ENCODE measurements at regions not wholly inside any gene's neighbourhood (a gene's known extent, or its start where the extent isn't known, plus 50 kb on each side); places are given as distances from the start of the nearest gene placed in this dataset.

DNA sequence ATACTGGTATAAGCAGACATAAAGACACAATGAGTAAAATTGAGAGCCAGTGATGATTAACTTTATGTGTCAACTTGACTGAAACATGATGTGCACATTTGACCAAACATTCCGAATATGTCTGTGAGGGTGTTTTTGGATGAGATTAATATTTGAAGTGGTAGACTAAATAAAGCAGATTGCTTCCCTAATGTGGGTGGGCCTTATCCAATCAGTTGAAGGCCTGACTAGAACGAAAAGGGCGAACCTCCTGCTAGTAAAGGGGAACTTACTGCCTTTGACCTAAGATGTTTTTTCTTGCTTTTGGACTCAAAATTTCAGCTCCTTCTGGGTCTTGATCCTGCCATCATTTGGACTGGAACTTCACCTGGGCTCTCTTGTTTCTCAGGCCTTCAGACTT is 1387.7 kb upstream of the CDH6 start:
- WGBS (ENCODE audit: insufficient coverage, insufficient read length): no CpG with 5 or more reads among the region's 3 CpGs
- Histone ChIP-seq H3K27me3 (ENCODE audit: control insufficient read depth, insufficient read depth, low read length) (no peaks in the 10 kb centered on the region), H3K4me3 (ENCODE audit: low read length) (no peak overlapping the region), H3K36me3 (ENCODE audit: control insufficient read depth, insufficient read depth, low read length) (no peaks in the 10 kb centered on the region), H3K4me1 (ENCODE audit: control insufficient read depth, insufficient read depth, low read length) (no peaks in the 10 kb centered on the region), H3K27ac (ENCODE audit: low read length) (no peak overlapping the region), H3K9me3 (ENCODE audit: control insufficient read depth, insufficient read depth, low read length) (no peaks in the 10 kb centered on the region)
- no peak for DNase-seq (ENCODE audit: low read depth, low spot score)

GRCh38 chr5:29800752-29801151 is 1392.7 kb upstream of the CDH6 start:
- Histone ChIP-seq H3K36me3 (ENCODE audit: control insufficient read depth, insufficient read depth, low read length) (no peaks in the 10 kb centered on the region), H3K27me3 (ENCODE audit: control insufficient read depth, insufficient read depth, low read length) (no peaks in the 10 kb centered on the region), H3K4me3 (ENCODE audit: low read length) (no peak overlapping the region), H3K9me3 (ENCODE audit: control insufficient read depth, insufficient read depth, low read length) (no peaks in the 10 kb centered on the region), H3K4me1 (ENCODE audit: control insufficient read depth, insufficient read depth, low read length) (no peaks in the 10 kb centered on the region), H3K27ac (ENCODE audit: low read length) (no peak overlapping the region)
- no CpG with 5 or more reads among the region's 5 CpGs for WGBS (ENCODE audit: insufficient coverage, insufficient read length)
- DNase-seq (ENCODE audit: low read depth, low spot score): no peak

GRCh38 chr5:29796013-29796412 is 1397.5 kb upstream of the CDH6 start:
- Histone ChIP-seq H3K4me1 (ENCODE audit: control insufficient read depth, insufficient read depth, low read length) (no peaks in the 10 kb centered on the region), H3K27me3 (ENCODE audit: control insufficient read depth, insufficient read depth, low read length) (no peaks in the 10 kb centered on the region), H3K9me3 (ENCODE audit: control insufficient read depth, insufficient read depth, low read length) (no peaks in the 10 kb centered on the region), H3K4me3 (ENCODE audit: low read length) (no peak overlapping the region), H3K36me3 (ENCODE audit: control insufficient read depth, insufficient read depth, low read length) (no peaks in the 10 kb centered on the region), H3K27ac (ENCODE audit: low read length) (no peak overlapping the region)
- DNase-seq (ENCODE audit: low read depth, low spot score): no peak
- WGBS (ENCODE audit: insufficient coverage, insufficient read length): no CpG with 5 or more reads among the region's 2 CpGs

DNA sequence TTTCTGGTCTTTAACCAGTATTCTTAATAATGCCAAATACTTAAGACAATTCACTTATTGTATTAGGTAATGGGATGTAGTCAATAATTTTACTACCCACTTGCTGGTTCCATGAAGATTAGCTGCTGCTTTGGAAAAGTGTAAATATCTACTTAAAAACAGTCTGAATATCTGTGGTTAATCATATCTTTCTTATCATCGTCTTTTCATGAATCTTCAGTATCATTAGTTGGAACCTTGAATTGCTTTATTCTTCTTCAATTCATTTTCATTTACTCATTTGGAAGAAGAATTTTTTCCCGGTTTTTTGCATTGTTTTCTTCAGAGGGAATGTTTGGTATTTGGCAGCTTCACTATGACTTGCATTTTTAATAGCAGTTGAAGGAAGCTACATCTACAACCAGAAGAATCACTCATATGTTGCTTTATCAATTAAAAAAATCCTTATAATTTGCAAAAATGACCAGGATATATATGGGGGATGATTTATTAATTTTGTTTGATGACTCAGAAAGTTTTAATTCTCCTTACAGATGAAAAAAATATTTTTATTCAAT is 1398.3 kb upstream of the CDH6 start:
- DNase-seq (ENCODE audit: low read depth, low spot score): no peak
- H3K36me3 ChIP-seq (ENCODE audit: control insufficient read depth, insufficient read depth, low read length): no peaks in the 10 kb centered on the region
- WGBS (ENCODE audit: insufficient coverage, insufficient read length): no CpG with 5 or more reads among the region's 2 CpGs
- no peaks in the 10 kb centered on the region for H3K4me1 ChIP-seq (ENCODE audit: control insufficient read depth, insufficient read depth, low read length)
- no peak overlapping the region for H3K27ac ChIP-seq (ENCODE audit: low read length)
- no peaks in the 10 kb centered on the region for H3K9me3 ChIP-seq (ENCODE audit: control insufficient read depth, insufficient read depth, low read length)
- H3K27me3 ChIP-seq (ENCODE audit: control insufficient read depth, insufficient read depth, low read length): no peaks in the 10 kb centered on the region
- H3K4me3 ChIP-seq (ENCODE audit: low read length): no peak overlapping the region

GRCh38 chr5:29794141-29794787 is 1399.2 kb upstream of the CDH6 start:
- no peaks in the 10 kb centered on the region for H3K27me3 ChIP-seq (ENCODE audit: control insufficient read depth, insufficient read depth, low read length)
- H3K4me1 ChIP-seq (ENCODE audit: control insufficient read depth, insufficient read depth, low read length): no peaks in the 10 kb centered on the region
- H3K36me3 ChIP-seq (ENCODE audit: control insufficient read depth, insufficient read depth, low read length): no peaks in the 10 kb centered on the region
- no peaks in the 10 kb centered on the region for H3K9me3 ChIP-seq (ENCODE audit: control insufficient read depth, insufficient read depth, low read length)
- no peak overlapping the region for H3K27ac ChIP-seq (ENCODE audit: low read length)
- no CpG with 5 or more reads among the region's 5 CpGs for WGBS (ENCODE audit: insufficient coverage, insufficient read length)
- H3K4me3 ChIP-seq (ENCODE audit: low read length): no peak overlapping the region
- no peak for DNase-seq (ENCODE audit: low read depth, low spot score)

DNA sequence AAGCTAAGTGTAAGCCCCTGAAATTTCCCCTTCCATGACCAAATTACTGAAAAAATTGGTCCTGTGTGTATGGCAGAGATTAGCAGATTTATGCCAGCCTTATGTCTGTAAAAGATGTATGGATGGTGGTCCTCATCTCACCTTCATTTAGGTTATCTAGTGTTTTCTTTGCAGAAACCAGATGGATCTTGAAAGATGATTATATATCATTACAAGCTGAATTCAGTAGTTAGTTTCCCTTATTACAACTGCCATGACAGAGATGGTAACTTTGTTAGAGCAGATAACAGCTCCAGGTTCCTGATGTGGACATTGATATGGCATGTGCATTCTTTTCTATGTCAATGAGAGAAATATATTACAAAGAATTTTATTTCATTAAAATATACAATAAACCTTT is 1403.2 kb upstream of the CDH6 start:
- no peaks in the 10 kb centered on the region for H3K36me3 ChIP-seq (ENCODE audit: control insufficient read depth, insufficient read depth, low read length)
- H3K27me3 ChIP-seq (ENCODE audit: control insufficient read depth, insufficient read depth, low read length): no peaks in the 10 kb centered on the region
- no peaks in the 10 kb centered on the region for H3K4me1 ChIP-seq (ENCODE audit: control insufficient read depth, insufficient read depth, low read length)
- H3K27ac ChIP-seq (ENCODE audit: low read length): no peak overlapping the region
- H3K9me3 ChIP-seq (ENCODE audit: control insufficient read depth, insufficient read depth, low read length): no peaks in the 10 kb centered on the region
- no peak for DNase-seq (ENCODE audit: low read depth, low spot score)
- no peak overlapping the region for H3K4me3 ChIP-seq (ENCODE audit: low read length)

- Histone ChIP-seq H3K4me3 (ENCODE audit: low read length) (no peak overlapping the region), H3K27me3 (ENCODE audit: control insufficient read depth, insufficient read depth, low read length) (no peaks in the 10 kb centered on the region), H3K9me3 (ENCODE audit: control insufficient read depth, insufficient read depth, low read length) (no peaks in the 10 kb centered on the region), H3K36me3 (ENCODE audit: control insufficient read depth, insufficient read depth, low read length) (no peaks in the 10 kb centered on the region), H3K4me1 (ENCODE audit: control insufficient read depth, insufficient read depth, low read length) (no peaks in the 10 kb centered on the region), H3K27ac (ENCODE audit: low read length) (no peak overlapping the region)
- no CpG with 5 or more reads among the region's 4 CpGs for WGBS (ENCODE audit: insufficient coverage, insufficient read length)
- DNase-seq (ENCODE audit: low read depth, low spot score): no peak
Observed at GRCh38 chr5:29780401-29780800, 1413.1 kb upstream of the CDH6 start.

GRCh38 chr5:29779141-29779540 is 1414.3 kb upstream of the CDH6 start:
- H3K36me3 ChIP-seq (ENCODE audit: control insufficient read depth, insufficient read depth, low read length): no peaks in the 10 kb centered on the region
- H3K4me3 ChIP-seq (ENCODE audit: low read length): no peak overlapping the region

GRCh38 chr5:29777373-29777772 is 1416.1 kb upstream of the CDH6 start:
- Histone ChIP-seq H3K27me3 (ENCODE audit: control insufficient read depth, insufficient read depth, low read length) (no peaks in the 10 kb centered on the region), H3K27ac (ENCODE audit: low read length) (no peak overlapping the region), H3K4me1 (ENCODE audit: control insufficient read depth, insufficient read depth, low read length) (no peaks in the 10 kb centered on the region), H3K9me3 (ENCODE audit: control insufficient read depth, insufficient read depth, low read length) (no peaks in the 10 kb centered on the region), H3K4me3 (ENCODE audit: low read length) (no peak overlapping the region), H3K36me3 (ENCODE audit: control insufficient read depth, insufficient read depth, low read length) (no peaks in the 10 kb centered on the region)
- WGBS (ENCODE audit: insufficient coverage, insufficient read length): no CpG with 5 or more reads among the region's 3 CpGs
- no peak for DNase-seq (ENCODE audit: low read depth, low spot score)

More at GRCh38 chr5:29779141-29779540, 1414.3 kb upstream of the CDH6 start:
- no CpG with 5 or more reads among the region's 3 CpGs for WGBS (ENCODE audit: insufficient coverage, insufficient read length)
- Histone ChIP-seq H3K9me3 (ENCODE audit: control insufficient read depth, insufficient read depth, low read length) (no peaks in the 10 kb centered on the region), H3K4me1 (ENCODE audit: control insufficient read depth, insufficient read depth, low read length) (no peaks in the 10 kb centered on the region), H3K27ac (ENCODE audit: low read length) (no peak overlapping the region), H3K27me3 (ENCODE audit: control insufficient read depth, insufficient read depth, low read length) (no peaks in the 10 kb centered on the region)
- no peak for DNase-seq (ENCODE audit: low read depth, low spot score)

GRCh38 chr5:29770936-29771335 is 1422.5 kb upstream of the CDH6 start:
- Histone ChIP-seq H3K27ac (ENCODE audit: low read length) (no peak overlapping the region), H3K9me3 (ENCODE audit: control insufficient read depth, insufficient read depth, low read length) (no peaks in the 10 kb centered on the region), H3K4me3 (ENCODE audit: low read length) (no peak overlapping the region), H3K4me1 (ENCODE audit: control insufficient read depth, insufficient read depth, low read length) (no peaks in the 10 kb centered on the region), H3K36me3 (ENCODE audit: control insufficient read depth, insufficient read depth, low read length) (no peaks in the 10 kb centered on the region), H3K27me3 (ENCODE audit: control insufficient read depth, insufficient read depth, low read length) (no peaks in the 10 kb centered on the region)
- no peak for DNase-seq (ENCODE audit: low read depth, low spot score)
- WGBS (ENCODE audit: insufficient coverage, insufficient read length): no CpG with 5 or more reads among the region's 2 CpGs

- H3K27me3 ChIP-seq (ENCODE audit: control insufficient read depth, insufficient read depth, low read length): no peaks in the 10 kb centered on the region
- H3K27ac ChIP-seq (ENCODE audit: low read length): no peak overlapping the region
- H3K9me3 ChIP-seq (ENCODE audit: control insufficient read depth, insufficient read depth, low read length): no peaks in the 10 kb centered on the region
- no peaks in the 10 kb centered on the region for H3K4me1 ChIP-seq (ENCODE audit: control insufficient read depth, insufficient read depth, low read length)
- no peaks in the 10 kb centered on the region for H3K36me3 ChIP-seq (ENCODE audit: control insufficient read depth, insufficient read depth, low read length)
- no peak for DNase-seq (ENCODE audit: low read depth, low spot score)
- WGBS (ENCODE audit: insufficient coverage, insufficient read length): no CpG with 5 or more reads among the region's 5 CpGs
- no peak overlapping the region for H3K4me3 ChIP-seq (ENCODE audit: low read length)
Observed at GRCh38 chr5:29769474-29769873, 1424.0 kb upstream of the CDH6 start.

Measured in iPS DF 6.9 (cell line).